ENCODE measurements at regions not wholly inside any gene's neighbourhood (a gene's known extent, or its start where the extent isn't known, plus 50 kb on each side); places are given as distances from the start of the nearest gene placed in this dataset.

DNA sequence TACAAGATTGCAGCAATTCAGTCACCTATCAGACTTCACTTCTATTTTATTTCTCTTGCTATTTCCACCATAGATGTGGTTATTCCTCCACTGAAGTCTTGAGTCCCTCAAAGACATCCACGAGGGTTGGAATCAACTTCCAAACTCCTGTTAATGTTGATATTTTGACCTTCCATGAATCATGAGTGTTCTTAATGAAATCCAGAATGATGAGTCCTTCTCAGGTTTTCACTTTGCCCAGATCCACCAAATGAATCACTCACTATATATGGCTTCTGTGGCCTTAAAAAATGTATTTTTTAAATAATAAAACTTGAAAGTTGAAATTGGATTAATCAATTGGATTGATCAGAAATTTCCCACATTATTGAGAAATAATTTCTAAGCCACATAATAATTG, 1821.0 kb downstream of the EFNA5 start:
- Histone ChIP-seq H3K27me3 (no peaks in the 10 kb centered on the region), H3K4me1 (peaks cover 0 to 13% (median 0%) of the 10 kb centered on the region in 4 donors), H3K36me3 (no peaks in the 10 kb centered on the region), H3K27ac (no peak overlapping the region), H3K4me3 (no peak overlapping the region), H3K9me3 (no peaks in the 10 kb centered on the region)
- intact Hi-C loops (cut with DNase I; ENCODE audit: low total_unique reads) = no loop called here
- TF ChIP-seq CTCF (IDR thresholded peaks at IDR 0.05) = no peak
- DNase-seq = no peak

- no peak overlapping the region for H3K4me3 ChIP-seq
- H3K27me3 ChIP-seq = no peaks in the 10 kb centered on the region
- no peaks in the 10 kb centered on the region for H3K4me1 ChIP-seq
- no peak for TF ChIP-seq CTCF (IDR thresholded peaks at IDR 0.05)
- H3K9me3 ChIP-seq = no peaks in the 10 kb centered on the region
- no peak overlapping the region for H3K27ac ChIP-seq
- no peak for DNase-seq
- H3K36me3 ChIP-seq = no peaks in the 10 kb centered on the region
- intact Hi-C loops (cut with DNase I; ENCODE audit: low total_unique reads) = no loop called here
These were observed 1829.9 kb downstream of the EFNA5 start for GRCh38 chr5:105840800-105841199.

DNA sequence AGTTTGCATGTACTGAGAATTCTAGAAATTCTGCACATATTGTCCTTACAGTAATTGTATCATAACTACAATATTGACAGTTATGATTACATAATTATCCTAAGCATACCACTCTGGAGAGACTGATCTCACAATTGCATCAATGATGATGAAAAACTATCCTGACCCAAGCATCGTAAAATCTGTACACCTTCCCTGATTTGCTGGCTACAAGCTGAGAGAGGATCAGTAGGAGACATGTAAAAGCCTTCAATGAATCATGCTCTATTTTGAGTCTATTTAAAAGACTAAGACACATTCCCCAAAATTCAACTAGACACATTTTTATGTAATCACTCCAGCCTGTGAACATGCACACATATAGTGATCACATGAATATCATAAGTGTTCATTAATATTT, 1833.8 kb downstream of the EFNA5 start:
- intact Hi-C loops (cut with DNase I; ENCODE audit: low total_unique reads) = no loop called here
- Histone ChIP-seq H3K27ac (no peak overlapping the region), H3K4me1 (peaks cover 0 to 8% (median 0%) of the 10 kb centered on the region in 4 donors), H3K9me3 (no peaks in the 10 kb centered on the region), H3K27me3 (no peaks in the 10 kb centered on the region), H3K4me3 (no peak overlapping the region), H3K36me3 (no peaks in the 10 kb centered on the region)
- no peak for TF ChIP-seq CTCF (IDR thresholded peaks at IDR 0.05)
- no peak for DNase-seq

DNA sequence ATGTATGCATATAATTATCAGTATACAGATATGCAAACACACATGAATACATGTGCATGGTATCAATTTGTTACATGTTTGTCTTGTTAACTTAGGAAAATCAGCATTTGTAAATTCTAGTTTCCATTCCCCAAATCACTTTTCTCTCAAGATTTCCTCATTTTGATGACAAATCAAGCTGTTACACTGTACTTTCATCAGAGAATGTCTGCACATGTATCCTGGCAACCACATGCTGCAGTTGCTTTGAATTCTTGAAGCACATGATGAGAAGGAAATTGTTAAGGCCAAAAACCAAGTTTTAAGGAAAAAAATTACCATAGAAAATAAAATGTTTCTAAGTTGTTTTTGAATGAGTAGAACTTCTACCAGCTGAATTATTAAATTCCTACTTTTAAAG, 1834.5 kb downstream of the EFNA5 start:
- intact Hi-C loops (cut with DNase I; ENCODE audit: low total_unique reads) = no loop called here
- no peak for DNase-seq
- Histone ChIP-seq H3K4me1 (peaks cover 0 to 14% (median 0%) of the 10 kb centered on the region in 4 donors), H3K27me3 (no peaks in the 10 kb centered on the region), H3K9me3 (no peaks in the 10 kb centered on the region), H3K27ac (no peak overlapping the region), H3K36me3 (no peaks in the 10 kb centered on the region), H3K4me3 (no peak overlapping the region)
- no peak for TF ChIP-seq CTCF (IDR thresholded peaks at IDR 0.05)

DNA sequence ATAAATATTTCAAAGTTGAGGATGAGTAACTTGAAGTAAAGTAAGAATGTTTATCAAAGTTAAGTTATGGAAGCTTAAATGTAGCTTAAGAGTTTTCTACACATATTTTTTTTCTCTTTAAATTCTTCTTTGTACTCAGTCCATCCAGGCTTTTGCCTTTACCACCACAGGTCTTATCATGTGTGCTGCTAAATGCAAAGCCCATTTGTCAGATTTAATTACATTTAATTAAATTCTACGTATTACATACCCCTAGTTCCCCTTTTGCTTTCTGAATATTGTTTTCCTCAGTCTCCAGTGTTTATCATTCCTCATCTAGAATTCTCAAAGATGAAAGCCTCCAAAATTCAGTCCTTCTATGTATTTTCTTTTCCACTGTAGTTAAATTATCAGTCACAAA, 1841.9 kb downstream of the EFNA5 start:
- H3K9me3 ChIP-seq = no peaks in the 10 kb centered on the region

More for the DNA sequence above, 1841.9 kb downstream of the EFNA5 start:
- H3K27me3 ChIP-seq = no peaks in the 10 kb centered on the region
- no peak overlapping the region for H3K27ac ChIP-seq
- no peaks in the 10 kb centered on the region for H3K36me3 ChIP-seq
- no peak for TF ChIP-seq CTCF (IDR thresholded peaks at IDR 0.05)
- no peak overlapping the region for H3K4me3 ChIP-seq
- intact Hi-C loops (cut with DNase I; ENCODE audit: low total_unique reads) = no loop called here
- DNase-seq = no peak
- peaks cover 0 to 24% (median 2%) of the 10 kb centered on the region in 4 donors for H3K4me1 ChIP-seq
